Retinal pigment epithelial cell (primary cell): ENCODE measurements at regions not wholly inside any gene's neighbourhood (a gene's known extent, or its start where the extent isn't known, plus 50 kb on each side); places are given as distances from the start of the nearest gene placed in this dataset.

ENCODE experiments used
- DNase-seq: peaks from one replicate; pipeline ENCODE4 v3.0.0-alpha.2; 2010; ENCODE audit warnings: low read depth
- H3K4me3 ChIP-seq: 2 replicates; pipeline ENCODE4 v1.5.1; 2011; ENCODE audit warnings: mild to moderate bottlenecking, low read length, control low read depth, moderate library complexity
- TF ChIP-seq, protein P1 (sequence below): conservative IDR thresholded peaks from 2 replicates; pipeline ENCODE4 v1.5.1; 2011; ENCODE audit warnings: low read depth, low read length, control low read depth, inconsistent platforms

DNA sequence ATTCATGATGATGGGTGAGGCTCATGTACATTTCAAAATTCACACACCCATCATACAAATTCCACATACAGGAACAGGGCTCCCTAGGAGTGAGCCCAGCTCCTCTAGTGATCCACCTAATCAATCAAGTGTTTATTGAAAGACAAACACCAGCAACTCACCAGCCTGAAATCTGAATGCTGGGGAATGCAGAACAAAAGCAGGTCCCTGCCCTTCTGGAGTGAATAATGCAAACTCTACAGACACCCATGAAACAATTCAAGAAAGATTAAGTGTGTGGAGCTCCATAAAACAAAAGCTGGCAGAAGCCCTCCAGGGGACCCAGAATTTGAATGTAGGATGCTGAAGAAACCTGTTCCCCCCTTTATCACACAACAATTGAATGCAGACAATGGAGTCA is 396.7 kb upstream of the JARID2 start:
- H3K4me3 ChIP-seq, result no peak overlapping the region
- TF ChIP-seq, protein P1, sequence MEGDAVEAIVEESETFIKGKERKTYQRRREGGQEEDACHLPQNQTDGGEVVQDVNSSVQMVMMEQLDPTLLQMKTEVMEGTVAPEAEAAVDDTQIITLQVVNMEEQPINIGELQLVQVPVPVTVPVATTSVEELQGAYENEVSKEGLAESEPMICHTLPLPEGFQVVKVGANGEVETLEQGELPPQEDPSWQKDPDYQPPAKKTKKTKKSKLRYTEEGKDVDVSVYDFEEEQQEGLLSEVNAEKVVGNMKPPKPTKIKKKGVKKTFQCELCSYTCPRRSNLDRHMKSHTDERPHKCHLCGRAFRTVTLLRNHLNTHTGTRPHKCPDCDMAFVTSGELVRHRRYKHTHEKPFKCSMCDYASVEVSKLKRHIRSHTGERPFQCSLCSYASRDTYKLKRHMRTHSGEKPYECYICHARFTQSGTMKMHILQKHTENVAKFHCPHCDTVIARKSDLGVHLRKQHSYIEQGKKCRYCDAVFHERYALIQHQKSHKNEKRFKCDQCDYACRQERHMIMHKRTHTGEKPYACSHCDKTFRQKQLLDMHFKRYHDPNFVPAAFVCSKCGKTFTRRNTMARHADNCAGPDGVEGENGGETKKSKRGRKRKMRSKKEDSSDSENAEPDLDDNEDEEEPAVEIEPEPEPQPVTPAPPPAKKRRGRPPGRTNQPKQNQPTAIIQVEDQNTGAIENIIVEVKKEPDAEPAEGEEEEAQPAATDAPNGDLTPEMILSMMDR, result no peak
- no peak for DNase-seq

DNA sequence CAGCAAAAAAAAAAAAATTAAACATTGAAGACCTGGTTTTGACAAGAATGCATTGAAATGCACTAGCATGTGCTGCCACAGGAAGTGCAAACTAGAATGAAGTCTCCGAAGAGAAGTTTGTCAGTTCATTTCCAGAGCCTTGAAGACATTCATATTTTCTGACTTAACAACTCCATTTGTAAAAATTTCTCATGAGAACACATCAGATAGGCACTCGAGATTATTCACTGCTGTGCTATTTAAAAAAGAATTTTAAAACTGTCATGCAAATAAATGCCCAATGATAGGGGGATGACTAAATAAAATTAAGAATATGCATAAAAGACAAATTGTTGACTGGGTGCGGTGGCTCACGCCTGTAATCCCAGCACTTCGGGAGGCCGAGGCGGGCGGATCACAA is 394.6 kb upstream of the JARID2 start:
- DNase-seq, result no peak
- TF ChIP-seq, protein P1, result no peak
- no peak overlapping the region for H3K4me3 ChIP-seq

DNA sequence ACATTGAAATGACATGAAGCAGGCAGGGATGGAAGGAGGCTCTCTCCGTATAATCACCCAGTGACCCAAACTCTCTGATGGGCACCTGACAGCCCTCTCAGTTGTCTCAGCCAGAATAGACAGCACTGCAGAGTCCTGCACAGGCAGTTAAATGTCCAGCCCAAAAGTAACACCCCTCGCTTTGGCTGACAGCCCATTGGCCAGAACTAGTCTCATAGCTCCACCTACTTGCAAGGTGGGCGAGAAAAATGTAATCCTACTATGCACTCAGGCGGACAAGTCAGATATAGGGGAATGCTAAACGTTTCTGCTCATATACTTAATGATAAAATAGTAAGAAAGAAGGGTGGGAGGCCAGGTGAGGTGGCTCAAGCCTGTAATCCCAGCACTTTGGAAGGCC is 393.5 kb upstream of the JARID2 start:
- no peak for DNase-seq
- TF ChIP-seq, protein P1, result no peak
- no peak overlapping the region for H3K4me3 ChIP-seq

DNA sequence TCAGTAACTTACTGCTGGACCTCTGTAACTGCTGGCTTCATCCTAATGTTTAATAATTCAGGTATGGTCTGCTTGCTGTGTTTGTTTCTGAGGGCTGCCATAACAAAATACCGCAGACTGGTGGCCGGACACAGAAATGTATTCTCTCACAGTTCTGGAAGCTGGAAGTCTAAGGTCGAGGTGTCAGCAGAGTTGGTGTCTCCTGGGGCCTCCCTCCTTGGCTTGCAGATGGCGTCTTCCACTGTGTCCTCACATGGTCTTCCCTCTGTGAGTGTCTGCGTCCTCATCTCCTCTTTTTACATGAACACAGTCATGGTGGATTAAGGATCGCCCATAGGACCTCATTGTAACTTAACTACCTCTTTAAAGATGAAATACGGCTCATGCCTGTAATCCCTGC is 389.7 kb upstream of the JARID2 start:
- no peak overlapping the region for H3K4me3 ChIP-seq
- TF ChIP-seq, protein P1, result no peak
- DNase-seq, result no peak

DNA sequence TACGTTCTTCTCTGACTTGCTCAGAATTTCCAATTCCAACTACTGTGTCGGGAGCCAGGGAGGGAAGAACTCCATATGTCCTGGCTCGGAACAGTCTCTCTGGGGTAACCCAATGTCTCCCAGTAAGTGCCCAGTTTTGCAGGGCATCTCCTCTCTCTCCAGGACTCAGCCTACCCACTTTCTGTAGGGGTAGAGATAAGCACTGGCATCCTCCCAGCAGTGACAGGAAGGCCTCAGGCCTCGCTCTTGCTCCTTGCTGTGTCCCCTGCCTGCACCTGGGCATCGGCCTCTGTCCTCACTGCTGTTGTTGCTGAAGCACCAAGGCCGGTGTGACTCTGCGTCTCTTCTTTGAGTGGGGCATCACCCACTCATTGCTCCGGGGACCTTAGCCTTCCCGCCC is 388.9 kb upstream of the JARID2 start:
- TF ChIP-seq, protein P1, result no peak
- no peak for DNase-seq
- H3K4me3 ChIP-seq, result no peak overlapping the region

DNA sequence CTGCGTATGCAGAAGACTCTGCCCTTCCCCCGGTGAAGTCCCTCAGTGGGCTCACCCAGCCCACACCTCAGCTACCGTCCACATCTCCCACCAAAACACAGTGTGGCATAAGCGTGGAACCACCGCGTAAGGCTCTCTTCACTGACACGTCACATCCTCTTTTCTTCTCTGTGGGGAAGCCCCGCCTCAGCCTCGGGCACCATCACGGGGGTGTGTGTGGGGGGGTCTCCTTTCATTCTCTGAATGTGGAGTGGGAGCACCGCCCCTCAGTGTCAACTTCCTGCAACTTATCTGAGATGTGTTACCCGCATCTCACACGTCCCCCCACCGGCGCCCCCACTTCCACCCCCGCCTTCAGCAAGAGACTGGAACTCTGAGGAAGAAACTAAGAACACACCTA is 388.4 kb upstream of the JARID2 start:
- no peak overlapping the region for H3K4me3 ChIP-seq
- TF ChIP-seq, protein P1, result no peak

DNA sequence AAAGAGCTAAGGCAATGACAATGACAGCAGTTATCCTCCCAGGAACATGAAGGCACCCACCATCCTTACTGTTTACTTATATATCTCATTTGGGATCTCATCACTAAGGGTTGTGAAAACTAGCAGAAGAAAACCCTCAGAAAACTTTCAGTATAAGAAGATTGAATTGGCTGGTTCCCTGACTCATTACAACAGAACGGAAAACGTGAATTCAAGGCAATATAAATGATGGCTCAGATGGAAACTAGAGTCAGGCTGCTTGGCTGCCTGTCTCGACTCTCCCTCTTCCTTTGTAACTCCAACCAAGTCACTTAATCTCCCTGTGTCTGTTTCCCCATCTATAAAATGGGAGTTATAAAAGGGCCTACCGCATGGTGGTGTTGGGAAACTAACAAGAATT is 387.1 kb upstream of the JARID2 start:
- DNase-seq, result no peak
- no peak overlapping the region for H3K4me3 ChIP-seq
- TF ChIP-seq, protein P1, result no peak

More for the DNA sequence above, 388.4 kb upstream of the JARID2 start:
- DNase-seq, result no peak
